Tibial nerve (tissue), 4 donors: ENCODE measurements at regions not wholly inside any gene's neighbourhood (a gene's known extent, or its start where the extent isn't known, plus 50 kb on each side); places are given as distances from the start of the nearest gene placed in this dataset.

Experiments
- DNase-seq, 2 donors: peaks; one replicate each; pipeline ENCODE4 v3.0.0-alpha.2; 2019; ENCODE audit warnings: low spot score in 2 of 2
- H3K27ac ChIP-seq, 4 donors: fragments of 200-600 bp; sonication (generic) in 3 of 4; one replicate each; pipeline ENCODE4 v1.5.1; 2017 to 2019; ENCODE audit warnings: mild to moderate bottlenecking in 1 of 4
- H3K27me3 ChIP-seq, 2 donors: fragments of 200-600 bp; sonication (generic) in 1 of 2; one replicate each; pipeline versions ENCODE4 v1.5.1 to v1.6.0; 2017 to 2019
- H3K36me3 ChIP-seq, 3 donors: fragments of 200-600 bp; sonication (generic); one replicate each; pipeline ENCODE4 v1.5.1; 2018 to 2019
- H3K4me1 ChIP-seq, 4 donors: fragments of 200-600 bp; sonication (generic) in 3 of 4; one replicate each; pipeline ENCODE4 v1.5.1; 2017 to 2019
- H3K4me3 ChIP-seq, 4 donors: fragments of 200-600 bp; sonication (generic) in 3 of 4; one replicate each; pipeline ENCODE4 v1.5.1; 2017 to 2019; ENCODE audit warnings: mild to moderate bottlenecking in 1 of 4, moderate library complexity in 1 of 4
- H3K9me3 ChIP-seq, 4 donors: fragments of 200-600 bp; sonication (generic) in 3 of 4; one replicate each; pipeline ENCODE4 v1.5.1; 2017 to 2019
- EP300 ChIP-seq, 2 donors: sonication (generic); formaldehyde crosslinking; IDR thresholded peaks; one replicate each; pipeline ENCODE4 v1.6.1; 2017; ENCODE audit warnings: antibody characterized with exemption in 2 of 2, mild to moderate bottlenecking in 1 of 2
- POLR2A ChIP-seq, 2 donors: fragments of 450-650 bp; IDR thresholded peaks; one replicate each; pipeline ENCODE4 v1.6.1; 2017; ENCODE audit warnings: antibody characterized with exemption in 2 of 2, mild to moderate bottlenecking in 2 of 2, moderate library complexity in 2 of 2
- WGBS, 2 donors: methylation state at CpG; one replicate each; pipeline ENCODE4 v1.1.5; 2018; 5-methylcytosine and 5-hydroxymethylcytosine counted together
- TF ChIP-seq, protein P1 (sequence below), 5 experiments: fragments of 200-600 bp in 3 of 5; fragments of 450-650 bp in 2 of 5; sonication (generic) in 3 of 5; IDR thresholded peaks; one replicate each; pipeline ENCODE4 v1.5.1; 2016 to 2019; ENCODE audit warnings: antibody characterized with exemption in 5 of 5, mild to moderate bottlenecking in 3 of 5, moderate library complexity in 2 of 5

DNA sequence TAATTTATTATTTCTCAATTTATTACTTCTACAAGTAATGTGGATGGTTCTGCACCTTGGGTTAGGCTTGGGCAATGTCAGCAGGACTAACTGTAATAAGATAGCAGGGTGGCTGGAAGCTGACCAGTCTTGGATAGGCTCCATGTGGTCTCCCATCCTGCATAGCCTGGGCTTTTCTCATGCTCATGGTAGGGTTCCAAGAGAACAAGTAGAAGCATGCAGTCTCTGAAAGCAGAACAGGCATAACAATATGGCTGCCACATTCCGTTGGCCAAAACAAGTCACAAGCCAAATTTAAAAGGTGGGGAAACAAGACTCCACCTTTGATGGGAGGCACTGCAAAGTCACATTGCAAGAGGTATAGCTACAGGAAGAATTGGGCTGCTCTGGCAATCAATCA is 98.6 kb upstream of the MDFIC start:
- TF ChIP-seq POLR2A (IDR thresholded peaks at IDR 0.05) (no peak), EP300 (IDR thresholded peaks at IDR 0.05) (no peak)
- TF ChIP-seq, protein P1, sequence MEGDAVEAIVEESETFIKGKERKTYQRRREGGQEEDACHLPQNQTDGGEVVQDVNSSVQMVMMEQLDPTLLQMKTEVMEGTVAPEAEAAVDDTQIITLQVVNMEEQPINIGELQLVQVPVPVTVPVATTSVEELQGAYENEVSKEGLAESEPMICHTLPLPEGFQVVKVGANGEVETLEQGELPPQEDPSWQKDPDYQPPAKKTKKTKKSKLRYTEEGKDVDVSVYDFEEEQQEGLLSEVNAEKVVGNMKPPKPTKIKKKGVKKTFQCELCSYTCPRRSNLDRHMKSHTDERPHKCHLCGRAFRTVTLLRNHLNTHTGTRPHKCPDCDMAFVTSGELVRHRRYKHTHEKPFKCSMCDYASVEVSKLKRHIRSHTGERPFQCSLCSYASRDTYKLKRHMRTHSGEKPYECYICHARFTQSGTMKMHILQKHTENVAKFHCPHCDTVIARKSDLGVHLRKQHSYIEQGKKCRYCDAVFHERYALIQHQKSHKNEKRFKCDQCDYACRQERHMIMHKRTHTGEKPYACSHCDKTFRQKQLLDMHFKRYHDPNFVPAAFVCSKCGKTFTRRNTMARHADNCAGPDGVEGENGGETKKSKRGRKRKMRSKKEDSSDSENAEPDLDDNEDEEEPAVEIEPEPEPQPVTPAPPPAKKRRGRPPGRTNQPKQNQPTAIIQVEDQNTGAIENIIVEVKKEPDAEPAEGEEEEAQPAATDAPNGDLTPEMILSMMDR (IDR thresholded peaks at IDR 0.05) = no peak
- Histone ChIP-seq H3K36me3 (no peaks in the 10 kb centered on the region), H3K9me3 (peaks cover 0 to 12% (median 5%) of the 10 kb centered on the region in 4 donors), H3K4me1 (peaks cover 0 to 23% (median 0%) of the 10 kb centered on the region in 4 donors), H3K4me3 (no peak overlapping the region), H3K27me3 (no peaks in the 10 kb centered on the region), H3K27ac (no peak overlapping the region)
- WGBS, 2 donors = 91 to 95% methylated on average over 1 of the region's 1 CpG
- no peak for DNase-seq

DNA sequence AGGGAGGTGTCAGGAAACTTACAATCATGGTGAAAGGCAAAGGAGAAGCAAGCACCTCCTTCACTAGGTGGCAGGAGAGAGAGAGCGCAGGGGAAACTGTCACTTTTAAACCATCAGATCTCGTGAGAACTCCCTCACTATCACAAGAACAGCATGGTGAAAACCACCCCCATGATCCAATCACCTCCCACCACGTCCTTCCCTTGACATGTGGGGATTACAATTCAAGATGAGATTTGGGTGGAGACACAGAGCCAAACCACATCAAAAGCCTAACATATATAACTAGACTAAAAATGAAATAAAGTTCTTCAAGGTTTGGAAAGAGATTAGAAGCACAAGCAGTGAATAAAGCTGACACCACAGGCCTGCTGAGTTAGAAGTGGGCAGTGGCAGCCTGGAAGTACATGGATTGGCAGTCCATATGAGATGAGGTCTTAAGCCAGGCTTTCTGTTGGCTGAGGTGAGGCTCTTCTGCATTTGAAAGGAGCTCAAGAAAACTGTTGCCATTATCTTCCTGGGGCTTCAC is 96.4 kb upstream of the MDFIC start:
- H3K27ac ChIP-seq = no peak overlapping the region
- H3K4me3 ChIP-seq = no peak overlapping the region
- H3K4me1 ChIP-seq = peaks cover 0 to 13% (median 0%) of the 10 kb centered on the region in 4 donors
- peaks cover 0 to 12% (median 5%) of the 10 kb centered on the region in 4 donors for H3K9me3 ChIP-seq
- TF ChIP-seq POLR2A (IDR thresholded peaks at IDR 0.05) = no peak
- TF ChIP-seq, protein P1 (IDR thresholded peaks at IDR 0.05) = no peak
- no peak for TF ChIP-seq EP300 (IDR thresholded peaks at IDR 0.05)
- 65 to 74% methylated on average over 3 of the region's 3 CpGs for WGBS, 2 donors
- no peak for DNase-seq
- no peaks in the 10 kb centered on the region for H3K36me3 ChIP-seq
- H3K27me3 ChIP-seq = no peaks in the 10 kb centered on the region

DNA sequence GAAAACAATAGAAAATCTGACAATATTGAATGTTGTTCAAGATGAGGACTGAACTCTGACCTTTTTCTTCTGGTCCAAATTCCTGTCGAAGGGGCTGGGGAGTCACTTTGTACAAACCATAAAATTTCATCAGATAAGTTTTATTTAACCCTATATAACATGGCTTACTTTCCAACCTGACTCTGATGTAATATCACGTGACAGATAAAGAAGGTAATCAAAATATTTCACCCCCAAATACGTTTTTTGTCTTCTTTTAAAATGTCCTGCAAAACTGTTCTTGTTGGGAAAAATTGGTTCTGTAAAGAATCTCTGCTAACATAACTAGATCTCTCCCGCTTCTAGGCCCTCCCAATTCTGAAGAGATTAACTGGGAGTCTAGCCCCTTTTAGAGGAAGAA is 90.9 kb upstream of the MDFIC start:
- TF ChIP-seq EP300 (IDR thresholded peaks at IDR 0.05) (no peak), POLR2A (IDR thresholded peaks at IDR 0.05) (no peak)
- TF ChIP-seq, protein P1 (IDR thresholded peaks at IDR 0.05) = no peak
- no peaks in the 10 kb centered on the region for H3K4me1 ChIP-seq
- H3K36me3 ChIP-seq = no peaks in the 10 kb centered on the region
- no peaks in the 10 kb centered on the region for H3K27me3 ChIP-seq
- H3K9me3 ChIP-seq = peaks cover 0 to 12% (median 5%) of the 10 kb centered on the region in 4 donors
- H3K27ac ChIP-seq = no peak overlapping the region
- no peak overlapping the region for H3K4me3 ChIP-seq
- WGBS, 2 donors = 48 to 49% methylated on average over 4 of the region's 4 CpGs
- DNase-seq = no peak

DNA sequence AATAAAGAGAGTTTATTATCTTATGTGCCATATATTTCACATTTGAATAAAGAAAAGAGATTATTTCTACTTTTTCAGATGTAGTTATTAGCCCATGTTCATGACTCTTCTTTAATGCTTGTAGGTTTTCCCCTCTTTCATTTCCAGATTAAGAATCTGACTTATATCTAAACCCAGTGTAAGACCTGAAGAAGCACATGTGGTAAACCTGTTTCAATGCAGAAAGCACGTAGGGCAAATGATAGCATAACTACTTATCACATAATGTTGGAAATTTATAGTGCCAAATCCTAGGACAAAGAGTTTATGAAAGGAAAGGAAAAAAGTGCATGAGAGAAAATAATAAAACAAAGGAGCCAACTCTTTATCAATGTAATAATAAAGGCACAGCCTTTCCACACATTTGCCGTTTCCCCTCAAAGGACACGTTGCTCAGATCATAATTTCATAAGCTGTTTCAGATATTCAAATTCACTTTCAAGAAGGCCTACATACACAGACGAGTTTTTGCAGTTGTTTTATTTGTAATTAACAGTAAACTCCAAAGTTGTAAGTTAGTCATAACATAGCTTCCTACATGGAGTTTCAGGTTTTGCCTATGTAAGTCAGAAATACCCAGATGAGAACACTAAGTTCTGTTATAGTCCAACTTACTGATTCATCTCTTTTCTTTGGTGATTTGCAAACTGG is 88.8 kb upstream of the MDFIC start:
- no peaks in the 10 kb centered on the region for H3K27me3 ChIP-seq
- H3K36me3 ChIP-seq = no peaks in the 10 kb centered on the region
- 76 to 81% methylated on average over 4 of the region's 4 CpGs for WGBS, 2 donors
- TF ChIP-seq EP300 (IDR thresholded peaks at IDR 0.05) (no peak), POLR2A (IDR thresholded peaks at IDR 0.05) (no peak)
- TF ChIP-seq, protein P1 (IDR thresholded peaks at IDR 0.05) = no peak
- H3K27ac ChIP-seq = no peak overlapping the region
- no peak overlapping the region for H3K4me3 ChIP-seq
- no peaks in the 10 kb centered on the region for H3K9me3 ChIP-seq
- no peaks in the 10 kb centered on the region for H3K4me1 ChIP-seq
- no peak for DNase-seq

DNA sequence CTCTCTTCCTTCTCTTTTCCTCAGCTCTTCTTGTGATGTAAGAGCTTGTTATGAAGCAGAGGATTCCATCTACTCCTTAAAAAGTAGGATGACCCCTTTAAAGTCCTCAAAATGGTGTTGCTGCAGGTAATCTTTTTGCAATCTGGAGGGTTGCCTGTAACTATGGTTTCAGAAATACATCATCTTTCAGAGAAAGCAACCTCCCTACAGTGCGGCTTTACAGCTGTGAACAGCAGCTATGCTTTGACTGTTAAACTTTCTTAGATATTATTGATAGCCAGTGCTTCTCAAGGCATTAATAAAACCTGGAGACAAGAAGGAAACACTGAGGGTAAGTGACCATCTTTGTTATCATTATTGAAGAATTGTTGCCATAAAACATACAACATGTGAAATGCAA is 86.6 kb upstream of the MDFIC start:
- Histone ChIP-seq H3K27me3 (no peaks in the 10 kb centered on the region), H3K27ac (no peak overlapping the region), H3K9me3 (no peaks in the 10 kb centered on the region), H3K4me1 (no peaks in the 10 kb centered on the region), H3K36me3 (no peaks in the 10 kb centered on the region), H3K4me3 (no peak overlapping the region)
- 91 to 100% methylated on average over 1 of the region's 1 CpG for WGBS, 2 donors
- TF ChIP-seq EP300 (IDR thresholded peaks at IDR 0.05) (no peak), POLR2A (IDR thresholded peaks at IDR 0.05) (no peak)
- TF ChIP-seq, protein P1 (IDR thresholded peaks at IDR 0.05) = no peak
- DNase-seq = no peak
